ENCODE measurements at regions not wholly inside any gene's neighbourhood (a gene's known extent, or its start where the extent isn't known, plus 50 kb on each side); places are given as distances from the start of the nearest gene placed in this dataset.

GRCh38 chr1:228899421-228899956 is 164.2 kb downstream of the RHOU start:
- no peak for DNase-seq (ENCODE audit: low read depth)
- H3K4me3 ChIP-seq (replicated peaks; ENCODE audit: low read depth, low read length) = no peak overlapping the region
- no peak for TF ChIP-seq CTCF (IDR thresholded peaks at IDR 0.05; ENCODE audit: low read length, missing control alignments)

DNA sequence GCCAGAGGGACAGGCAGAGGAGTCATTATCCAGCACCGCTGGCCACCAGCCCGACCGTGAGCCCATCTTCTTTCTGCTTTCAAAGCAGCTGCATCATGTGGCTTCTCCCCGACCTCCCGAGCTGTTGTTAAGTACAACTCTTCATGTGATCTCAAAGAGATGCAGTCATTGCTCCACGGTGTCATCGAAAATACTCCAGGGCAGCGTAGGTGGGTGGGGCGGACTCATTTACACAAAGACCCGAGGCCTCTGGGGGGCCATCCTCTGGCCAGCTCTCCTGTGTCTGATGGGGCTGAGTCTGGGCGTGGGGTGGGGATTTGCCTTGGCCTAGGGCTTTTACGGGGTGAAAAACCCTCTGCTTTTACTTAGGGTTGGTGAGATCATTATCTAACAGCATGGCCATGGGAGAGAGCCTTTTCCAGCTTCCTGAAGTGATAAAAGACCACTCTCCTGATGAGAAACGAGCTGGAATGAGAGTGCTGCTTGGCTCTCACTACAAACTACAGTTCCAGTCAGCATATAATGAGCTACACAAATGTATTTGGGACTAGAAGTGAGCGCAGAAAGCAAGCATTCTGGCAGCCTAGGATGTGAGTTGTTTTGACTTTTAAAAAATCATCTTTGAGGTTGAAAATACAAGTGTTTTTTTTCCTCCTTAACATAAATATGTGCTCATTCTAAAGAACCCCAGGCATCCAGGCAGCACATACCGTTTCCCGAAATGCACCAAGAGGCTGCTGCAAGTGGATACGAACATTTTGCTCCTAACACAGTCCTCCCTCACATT is 165.0 kb downstream of the RHOU start:
- DNase-seq (ENCODE audit: low read depth) = peak; percentile 6
- no peak for TF ChIP-seq CTCF (IDR thresholded peaks at IDR 0.05; ENCODE audit: low read length, missing control alignments)
- no peak overlapping the region for H3K4me3 ChIP-seq (replicated peaks; ENCODE audit: low read depth, low read length)

DNA sequence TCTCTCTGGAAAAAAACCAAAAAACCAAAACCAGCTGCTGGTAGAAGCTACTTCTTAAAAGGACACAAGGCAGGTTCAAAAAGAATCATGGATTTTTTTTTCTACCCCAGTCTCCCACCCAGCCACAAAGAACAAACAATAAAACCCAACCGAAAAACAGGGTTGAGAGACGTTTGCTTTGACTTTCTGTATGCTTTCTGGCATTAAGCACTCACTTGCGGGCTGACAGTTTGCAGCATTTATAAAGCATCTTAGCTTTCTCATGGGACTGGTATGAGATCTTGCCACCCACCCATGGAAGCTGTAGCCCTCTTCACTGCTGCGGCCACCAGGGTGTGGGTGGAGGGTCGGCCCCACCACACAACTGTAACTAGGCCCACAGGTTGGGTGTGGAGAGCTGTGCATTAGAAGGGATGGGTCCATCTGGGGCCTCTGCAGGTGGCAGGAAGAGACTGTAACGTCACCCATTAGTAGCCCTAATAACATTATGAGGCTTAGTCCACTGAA is 165.7 kb downstream of the RHOU start:
- no peak for TF ChIP-seq CTCF (IDR thresholded peaks at IDR 0.05; ENCODE audit: low read length, missing control alignments)
- DNase-seq (ENCODE audit: low read depth) = no peak
- no peak overlapping the region for H3K4me3 ChIP-seq (replicated peaks; ENCODE audit: low read depth, low read length)

GRCh38 chr1:228901936-228902681 is 166.8 kb downstream of the RHOU start:
- no peak overlapping the region for H3K4me3 ChIP-seq (replicated peaks; ENCODE audit: low read depth, low read length)
- DNase-seq (ENCODE audit: low read depth) = no peak
- TF ChIP-seq CTCF (IDR thresholded peaks at IDR 0.05; ENCODE audit: low read length, missing control alignments) = no peak

- DNase-seq (ENCODE audit: low read depth) = peak; percentile 100
- no peak overlapping the region for H3K4me3 ChIP-seq (replicated peaks; ENCODE audit: low read depth, low read length)
- TF ChIP-seq CTCF (IDR thresholded peaks at IDR 0.05; ENCODE audit: low read length, missing control alignments) = no peak
Measured at GRCh38 chr1:228902781-228903433, 167.6 kb downstream of the RHOU start.

GRCh38 chr1:228903434-228904071 is 168.3 kb downstream of the RHOU start:
- no peak for TF ChIP-seq CTCF (IDR thresholded peaks at IDR 0.05; ENCODE audit: low read length, missing control alignments)
- DNase-seq (ENCODE audit: low read depth) = peak; percentile 17
- H3K4me3 ChIP-seq (replicated peaks; ENCODE audit: low read depth, low read length) = no peak overlapping the region
